ENCODE measurements at regions not wholly inside any gene's neighbourhood (a gene's known extent, or its start where the extent isn't known, plus 50 kb on each side); places are given as distances from the start of the nearest gene placed in this dataset.

- no peak for TF ChIP-seq CTCF (IDR thresholded peaks at IDR 0.05; ENCODE audit: extremely low read depth in 1 of 2, insufficient read depth in 1 of 2, low read depth in 1 of 2, low read length in 2 of 2)
- TF ChIP-seq MAX (IDR thresholded peaks at IDR 0.05; ENCODE audit: insufficient read depth, insufficient read length), result no peak
Measured at GRCh38 chr2:212770240-212770639, 231.6 kb upstream of the ERBB4 start.
